Spleen (tissue), 7 donors: ENCODE measurements at regions not wholly inside any gene's neighbourhood (a gene's known extent, or its start where the extent isn't known, plus 50 kb on each side); places are given as distances from the start of the nearest gene placed in this dataset.

Source experiments
- CTCF ChIP-seq, 11 experiments: fragments of 200-600 bp in 7 of 11; fragments of 450-650 bp in 4 of 11; sonication (generic) in 4 of 11; IDR thresholded peaks in 8 of 11; conservative IDR thresholded peaks in 3 of 11; 1 replicate in 7 of 11; 2 replicates in 4 of 11; pipeline versions ENCODE4 v1.4.0 to v1.8.0; 2016 to 2021; ENCODE audit warnings: antibody characterized with exemption in 11 of 11, inconsistent platforms in 4 of 11, mild to moderate bottlenecking in 1 of 11
- POLR2A ChIP-seq, 3 donors: fragments of 450-650 bp; IDR thresholded peaks; one replicate each; pipeline ENCODE4 v1.5.1; 2017; ENCODE audit warnings: antibody characterized with exemption in 3 of 3, mild to moderate bottlenecking in 1 of 3
- POLR2AphosphoS5 ChIP-seq, 3 donors: sonication (generic); formaldehyde crosslinking; IDR thresholded peaks; one replicate each; pipeline ENCODE4 v1.5.1; 2017; ENCODE audit warnings: antibody characterized with exemption in 3 of 3
- donor health status: DM: no; HTN: no; CAD: no; lungs with moderate emphysema.
- donor health status: DM: no; HTN: no; CAD: no.
- donor health status: DM: no; HTN: no; CAD: no.

GRCh38 chr3:75863878-75864277, 78.5 kb upstream of the ZNF717 start:
- TF ChIP-seq CTCF (IDR thresholded peaks at IDR 0.05 in 8 of 11, conservative IDR thresholded peaks at IDR 0.05 in 3 of 11) (no peak), POLR2A (IDR thresholded peaks at IDR 0.05) (no peak), POLR2AphosphoS5 (IDR thresholded peaks at IDR 0.05) (no peak)
